ENCODE measurements at regions not wholly inside any gene's neighbourhood (a gene's known extent, or its start where the extent isn't known, plus 50 kb on each side); places are given as distances from the start of the nearest gene placed in this dataset.

GRCh38 chr10:44774676-44775401 lies 136.3 kb upstream of the TMEM72 start:
- TF ChIP-seq CTCF (IDR thresholded peaks at IDR 0.05) = no peak

- no peak for TF ChIP-seq CTCF (IDR thresholded peaks at IDR 0.05)
Measured at GRCh38 chr10:44775402-44775741, 135.8 kb upstream of the TMEM72 start.

- TF ChIP-seq CTCF (IDR thresholded peaks at IDR 0.05) = no peak
Measured at GRCh38 chr10:44776181-44776580, 135.0 kb upstream of the TMEM72 start.

DNA sequence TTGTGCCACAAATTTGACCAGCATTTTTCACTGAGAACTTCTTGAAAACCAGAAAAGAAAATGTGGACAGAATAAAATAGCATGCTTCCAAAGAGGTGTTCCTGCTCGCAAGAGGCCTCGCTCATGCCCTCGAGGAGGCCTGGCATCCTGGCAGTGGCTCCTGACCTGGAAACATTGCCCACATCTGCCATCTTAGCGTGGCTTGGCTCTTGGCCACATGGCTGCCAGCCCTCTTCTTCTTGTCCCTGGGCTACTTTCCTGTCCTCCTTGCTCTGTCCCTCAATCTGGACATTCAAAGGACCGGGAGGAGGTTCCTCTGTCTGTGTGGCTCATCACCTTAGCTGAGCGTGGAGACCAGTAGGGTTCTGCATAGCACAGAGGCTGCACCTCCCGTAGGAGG lies 131.6 kb upstream of the TMEM72 start:
- TF ChIP-seq CTCF (IDR thresholded peaks at IDR 0.05) = no peak

GRCh38 chr10:44780426-44780825 lies 130.7 kb upstream of the TMEM72 start:
- TF ChIP-seq CTCF (IDR thresholded peaks at IDR 0.05) = no peak

DNA sequence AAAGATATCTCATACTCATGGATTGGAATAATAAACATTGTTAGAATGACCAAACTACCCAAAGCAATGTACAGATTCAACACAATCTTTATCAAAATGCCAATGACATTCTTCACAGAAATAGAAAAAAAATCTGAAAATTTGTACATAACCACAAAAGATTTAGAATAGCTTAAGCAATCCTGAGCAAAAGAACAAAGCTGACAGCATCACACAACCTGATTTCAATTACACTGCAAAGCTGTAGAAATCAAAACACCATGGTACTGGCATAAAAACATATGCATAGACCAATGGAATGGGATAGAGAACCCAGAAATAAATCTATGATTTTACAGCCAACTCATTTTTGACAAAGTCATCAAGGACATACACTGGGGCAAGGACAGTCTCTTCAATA lies 130.0 kb upstream of the TMEM72 start:
- TF ChIP-seq CTCF (IDR thresholded peaks at IDR 0.05) = no peak

- no peak for TF ChIP-seq CTCF (IDR thresholded peaks at IDR 0.05)
Measured at GRCh38 chr10:44786286-44786850, 124.8 kb upstream of the TMEM72 start.

Measured in LNCAP (cell line).